ENCODE measurements at regions not wholly inside any gene's neighbourhood (a gene's known extent, or its start where the extent isn't known, plus 50 kb on each side); places are given as distances from the start of the nearest gene placed in this dataset.

GRCh38 chr3:30948426-30948825 lies 54.0 kb upstream of the GADL1 start (continued):
- TF ChIP-seq, protein P1, sequence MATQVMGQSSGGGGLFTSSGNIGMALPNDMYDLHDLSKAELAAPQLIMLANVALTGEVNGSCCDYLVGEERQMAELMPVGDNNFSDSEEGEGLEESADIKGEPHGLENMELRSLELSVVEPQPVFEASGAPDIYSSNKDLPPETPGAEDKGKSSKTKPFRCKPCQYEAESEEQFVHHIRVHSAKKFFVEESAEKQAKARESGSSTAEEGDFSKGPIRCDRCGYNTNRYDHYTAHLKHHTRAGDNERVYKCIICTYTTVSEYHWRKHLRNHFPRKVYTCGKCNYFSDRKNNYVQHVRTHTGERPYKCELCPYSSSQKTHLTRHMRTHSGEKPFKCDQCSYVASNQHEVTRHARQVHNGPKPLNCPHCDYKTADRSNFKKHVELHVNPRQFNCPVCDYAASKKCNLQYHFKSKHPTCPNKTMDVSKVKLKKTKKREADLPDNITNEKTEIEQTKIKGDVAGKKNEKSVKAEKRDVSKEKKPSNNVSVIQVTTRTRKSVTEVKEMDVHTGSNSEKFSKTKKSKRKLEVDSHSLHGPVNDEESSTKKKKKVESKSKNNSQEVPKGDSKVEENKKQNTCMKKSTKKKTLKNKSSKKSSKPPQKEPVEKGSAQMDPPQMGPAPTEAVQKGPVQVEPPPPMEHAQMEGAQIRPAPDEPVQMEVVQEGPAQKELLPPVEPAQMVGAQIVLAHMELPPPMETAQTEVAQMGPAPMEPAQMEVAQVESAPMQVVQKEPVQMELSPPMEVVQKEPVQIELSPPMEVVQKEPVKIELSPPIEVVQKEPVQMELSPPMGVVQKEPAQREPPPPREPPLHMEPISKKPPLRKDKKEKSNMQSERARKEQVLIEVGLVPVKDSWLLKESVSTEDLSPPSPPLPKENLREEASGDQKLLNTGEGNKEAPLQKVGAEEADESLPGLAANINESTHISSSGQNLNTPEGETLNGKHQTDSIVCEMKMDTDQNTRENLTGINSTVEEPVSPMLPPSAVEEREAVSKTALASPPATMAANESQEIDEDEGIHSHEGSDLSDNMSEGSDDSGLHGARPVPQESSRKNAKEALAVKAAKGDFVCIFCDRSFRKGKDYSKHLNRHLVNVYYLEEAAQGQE (IDR thresholded peaks at IDR 0.05; ENCODE audit: low read depth), result no peak
- TF ChIP-seq ATF3 (IDR thresholded peaks at IDR 0.05), result no peak
- TF ChIP-seq, protein P2, sequence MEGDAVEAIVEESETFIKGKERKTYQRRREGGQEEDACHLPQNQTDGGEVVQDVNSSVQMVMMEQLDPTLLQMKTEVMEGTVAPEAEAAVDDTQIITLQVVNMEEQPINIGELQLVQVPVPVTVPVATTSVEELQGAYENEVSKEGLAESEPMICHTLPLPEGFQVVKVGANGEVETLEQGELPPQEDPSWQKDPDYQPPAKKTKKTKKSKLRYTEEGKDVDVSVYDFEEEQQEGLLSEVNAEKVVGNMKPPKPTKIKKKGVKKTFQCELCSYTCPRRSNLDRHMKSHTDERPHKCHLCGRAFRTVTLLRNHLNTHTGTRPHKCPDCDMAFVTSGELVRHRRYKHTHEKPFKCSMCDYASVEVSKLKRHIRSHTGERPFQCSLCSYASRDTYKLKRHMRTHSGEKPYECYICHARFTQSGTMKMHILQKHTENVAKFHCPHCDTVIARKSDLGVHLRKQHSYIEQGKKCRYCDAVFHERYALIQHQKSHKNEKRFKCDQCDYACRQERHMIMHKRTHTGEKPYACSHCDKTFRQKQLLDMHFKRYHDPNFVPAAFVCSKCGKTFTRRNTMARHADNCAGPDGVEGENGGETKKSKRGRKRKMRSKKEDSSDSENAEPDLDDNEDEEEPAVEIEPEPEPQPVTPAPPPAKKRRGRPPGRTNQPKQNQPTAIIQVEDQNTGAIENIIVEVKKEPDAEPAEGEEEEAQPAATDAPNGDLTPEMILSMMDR (IDR thresholded peaks at IDR 0.05 in 2 of 3, conservative IDR thresholded peaks at IDR 0.05 in 1 of 3; ENCODE audit: borderline replicate concordance in 1 of 3, insufficient read depth in 1 of 3, low read depth in 2 of 3, low read length in 2 of 3), result no peak

DNA sequence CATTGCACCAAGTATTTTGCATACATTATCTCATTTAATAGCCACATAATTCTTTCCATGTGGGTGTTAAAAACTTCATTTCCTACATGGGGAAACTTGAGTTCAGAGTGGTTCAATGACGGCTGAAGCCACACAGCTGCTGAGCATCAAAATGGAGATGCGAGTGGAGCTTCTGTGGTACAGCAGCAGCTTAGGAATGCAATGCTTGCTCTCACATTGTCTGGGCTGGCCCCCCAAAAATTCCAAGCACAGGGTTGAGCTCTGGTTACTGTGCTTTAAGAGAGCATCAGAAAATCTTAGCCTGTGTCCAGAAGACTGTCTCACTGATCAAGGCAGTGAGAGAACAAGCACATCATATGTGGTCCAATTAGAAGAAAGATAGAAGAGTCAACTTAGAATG lies 57.4 kb upstream of the GADL1 start:
- H3K9me3 ChIP-seq (ENCODE audit: control insufficient read depth in 1 of 2, insufficient read depth in 1 of 2, low read depth in 1 of 2, low read length in 2 of 2), result no peaks in the 10 kb centered on the region
- no peak overlapping the region for H2AFZ ChIP-seq (ENCODE audit: low read depth, low read length, poor library complexity, severe bottlenecking)
- intact Hi-C loops (cut with micrococcal nuclease), result no loop called here
- no peak overlapping the region for H3K4me2 ChIP-seq (ENCODE audit: low read length)
- DNase-seq (ENCODE audit: low read depth, low spot score) (no peak), ATAC-seq (no peak)
- no peaks in the 10 kb centered on the region for H3K79me2 ChIP-seq (ENCODE audit: insufficient read depth, low read length)
- no peak overlapping the region for H3K9ac ChIP-seq (ENCODE audit: low read length)
- no peaks in the 10 kb centered on the region for H3K27me3 ChIP-seq (ENCODE audit: insufficient read depth, low read length)
- H3K27ac ChIP-seq (ENCODE audit: low read depth, low read length), result no peak overlapping the region
- H3K4me1 ChIP-seq (ENCODE audit: control insufficient read depth in 1 of 2, insufficient read depth in 2 of 2, low read length in 2 of 2), result no peaks in the 10 kb centered on the region
- H3K36me3 ChIP-seq (ENCODE audit: control insufficient read depth in 1 of 2, insufficient read depth in 2 of 2, low read length in 2 of 2), result no peaks in the 10 kb centered on the region
- H3K9me2 ChIP-seq (ENCODE audit: insufficient read depth), result no peaks in the 10 kb centered on the region
- no peak overlapping the region for H3K4me3 ChIP-seq (replicated peaks in 1 of 2; ENCODE audit: low read depth in 1 of 2, low read length in 2 of 2)
- ChIA-PET CTCF (no interaction called here), RAD21 (ENCODE audit: low non-redundant PET in 1 of 2, low total read pairs in 2 of 2, uncharacterized antibody in 2 of 2, unreplicated experiment in 2 of 2) (no interaction called here), POLR2A (no interaction called here)
- H4K20me1 ChIP-seq (ENCODE audit: insufficient read depth), result no peaks in the 10 kb centered on the region
- no TSS peak for BruUV-seq (replicated peaks)
- TF ChIP-seq, protein P3, sequence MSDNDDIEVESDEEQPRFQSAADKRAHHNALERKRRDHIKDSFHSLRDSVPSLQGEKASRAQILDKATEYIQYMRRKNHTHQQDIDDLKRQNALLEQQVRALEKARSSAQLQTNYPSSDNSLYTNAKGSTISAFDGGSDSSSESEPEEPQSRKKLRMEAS (IDR thresholded peaks at IDR 0.05), result no peak
- no peak for TF ChIP-seq SIN3A (IDR thresholded peaks at IDR 0.05; ENCODE audit: low read depth)
- TF ChIP-seq, protein P2 (IDR thresholded peaks at IDR 0.05 in 2 of 3, conservative IDR thresholded peaks at IDR 0.05 in 1 of 3; ENCODE audit: borderline replicate concordance in 1 of 3, insufficient read depth in 1 of 3, low read depth in 2 of 3, low read length in 2 of 3), result no peak
- no peak for TF ChIP-seq EZH2 (IDR thresholded peaks at IDR 0.05)
- no peak for TF ChIP-seq SRF (IDR thresholded peaks at IDR 0.05; ENCODE audit: low read depth)
- TF ChIP-seq, protein P1 (IDR thresholded peaks at IDR 0.05; ENCODE audit: low read depth), result no peak
- no peak for TF ChIP-seq ELF1 (IDR thresholded peaks at IDR 0.05; ENCODE audit: borderline replicate concordance, low read depth)
- no peak for TF ChIP-seq ATF3 (IDR thresholded peaks at IDR 0.05)
- no peak for TF ChIP-seq ZNF274 (IDR thresholded peaks at IDR 0.05; ENCODE audit: low read depth, low read length)
- no peak for TF ChIP-seq CBX3 (IDR thresholded peaks at IDR 0.05; ENCODE audit: low read depth)
- TF ChIP-seq TCF7L2 (IDR thresholded peaks at IDR 0.05; ENCODE audit: borderline replicate concordance, extremely low read depth, insufficient read depth, insufficient read length), result no peak

Data from HCT116 (cell line).